Bronchial epithelial cell (primary cell): ENCODE measurements at regions not wholly inside any gene's neighbourhood (a gene's known extent, or its start where the extent isn't known, plus 50 kb on each side); places are given as distances from the start of the nearest gene placed in this dataset.

Experiments used
- DNase-seq: peaks from one replicate; pipeline ENCODE4 v3.0.0-alpha.2; 2010; ENCODE audit warnings: low read depth
- FAIRE-seq: peaks from 2 replicates; lab custom pipeline; 2011; peaks lifted over from hg19 to GRCh38; lab: Jason Lieb, UNC
- H3K27me3 ChIP-seq: 2 replicates; pipeline ENCODE4 v1.5.1; 2011; ENCODE audit warnings: low read length; ENCODE audit not compliant: control insufficient read depth, insufficient read depth
- H3K36me3 ChIP-seq: 2 replicates; pipeline ENCODE4 v1.5.1; 2011; ENCODE audit warnings: low read length; ENCODE audit not compliant: control insufficient read depth, insufficient read depth
- H3K4me3 ChIP-seq: 2 replicates; pipeline ENCODE4 v1.5.1; 2011; ENCODE audit warnings: mild to moderate bottlenecking, low read depth, low read length, control low read depth
- CTCF ChIP-seq: IDR thresholded peaks from 2 replicates; pipeline ENCODE4 v1.5.1; 2011; ENCODE audit warnings: mild to moderate bottlenecking, moderate library complexity, low read length, control low read depth, inconsistent platforms; ENCODE audit not compliant: insufficient read depth, severe bottlenecking

- H3K4me3 ChIP-seq = no peak overlapping the region
- H3K36me3 ChIP-seq = no peaks in the 10 kb centered on the region
- TF ChIP-seq CTCF = no peak
- no peak for DNase-seq
- H3K27me3 ChIP-seq = no peaks in the 10 kb centered on the region
- FAIRE-seq = no peak
Observed at GRCh38 chr10:54940418-54940817, 139.4 kb upstream of the PCDH15 start.

GRCh38 chr10:54914049-54914448 lies 113.0 kb upstream of the PCDH15 start:
- H3K27me3 ChIP-seq = no peaks in the 10 kb centered on the region
- H3K4me3 ChIP-seq = no peak overlapping the region
- DNase-seq = no peak
- H3K36me3 ChIP-seq = no peaks in the 10 kb centered on the region
- TF ChIP-seq CTCF = no peak
- no peak for FAIRE-seq

- H3K36me3 ChIP-seq = no peaks in the 10 kb centered on the region
Observed at GRCh38 chr10:54909165-54909564, 108.1 kb upstream of the PCDH15 start.

GRCh38 chr10:54908019-54908418 lies 107.0 kb upstream of the PCDH15 start:
- no peak for TF ChIP-seq CTCF
- FAIRE-seq = no peak

More at GRCh38 chr10:54909165-54909564, 108.1 kb upstream of the PCDH15 start:
- DNase-seq (no peak), FAIRE-seq (no peak)
- TF ChIP-seq CTCF = no peak
- Histone ChIP-seq H3K27me3 (no peaks in the 10 kb centered on the region), H3K4me3 (no peak overlapping the region)

GRCh38 chr10:54906940-54907339 lies 105.9 kb upstream of the PCDH15 start:
- DNase-seq (no peak), FAIRE-seq (no peak)
- Histone ChIP-seq H3K27me3 (no peaks in the 10 kb centered on the region), H3K4me3 (no peak overlapping the region), H3K36me3 (no peaks in the 10 kb centered on the region)
- no peak for TF ChIP-seq CTCF

More at GRCh38 chr10:54908019-54908418, 107.0 kb upstream of the PCDH15 start:
- Histone ChIP-seq H3K4me3 (no peak overlapping the region), H3K36me3 (no peaks in the 10 kb centered on the region), H3K27me3 (no peaks in the 10 kb centered on the region)
- DNase-seq = no peak

GRCh38 chr10:54905578-54906192 lies 104.7 kb upstream of the PCDH15 start:
- TF ChIP-seq CTCF = no peak
- DNase-seq (peak; percentile 2), FAIRE-seq (no peak)
- Histone ChIP-seq H3K36me3 (no peaks in the 10 kb centered on the region), H3K4me3 (no peak overlapping the region), H3K27me3 (no peaks in the 10 kb centered on the region)
